Osteocyte (in vitro differentiated cells): ENCODE measurements at regions not wholly inside any gene's neighbourhood (a gene's known extent, or its start where the extent isn't known, plus 50 kb on each side); places are given as distances from the start of the nearest gene placed in this dataset.

Experiments used
- DNase-seq: peaks from one replicate; pipeline ENCODE4 v3.0.0; 2021; ENCODE audit warnings: mixed read lengths; ENCODE audit not compliant: unreplicated experiment; ENCODE audit errors: extremely low spot score
- H3K27ac Mint-ChIP-seq: one replicate; pipeline ENCODE4 v1.8.0; 2021; ENCODE audit warnings: mild to moderate bottlenecking, mixed read lengths; ENCODE audit not compliant: unreplicated experiment
- H3K27me3 Mint-ChIP-seq: one replicate; pipeline ENCODE4 v1.8.0; 2021; ENCODE audit warnings: mixed read lengths; ENCODE audit not compliant: unreplicated experiment
- H3K36me3 Mint-ChIP-seq: one replicate; pipeline ENCODE4 v1.8.0; 2021; ENCODE audit warnings: mixed read lengths; ENCODE audit not compliant: unreplicated experiment
- H3K4me1 Mint-ChIP-seq: one replicate; pipeline ENCODE4 v1.8.0; 2021; ENCODE audit warnings: mixed read lengths; ENCODE audit not compliant: unreplicated experiment
- H3K4me3 Mint-ChIP-seq: one replicate; pipeline ENCODE4 v1.8.0; 2021; ENCODE audit warnings: mild to moderate bottlenecking, moderate library complexity, mixed read lengths; ENCODE audit not compliant: unreplicated experiment
- H3K9me3 Mint-ChIP-seq: one replicate; pipeline ENCODE4 v1.8.0; 2021; ENCODE audit warnings: mixed read lengths; ENCODE audit not compliant: unreplicated experiment
- CTCF ChIP-seq: fragments of 200-600 bp; sonication (generic); IDR thresholded peaks from 2 replicates; pipeline ENCODE4 v1.5.0; 2021; ENCODE audit warnings: antibody characterized with exemption, mild to moderate bottlenecking, moderate library complexity

GRCh38 chr5:4366628-4367027 is 771.0 kb downstream of the IRX1 start:
- TF ChIP-seq CTCF, result no peak
- H3K27me3 Mint-ChIP-seq, result no peaks in the 10 kb centered on the region
- no peak overlapping the region for H3K4me3 Mint-ChIP-seq
- no peak overlapping the region for H3K27ac Mint-ChIP-seq
- DNase-seq, result no peak
- no peaks in the 10 kb centered on the region for H3K4me1 Mint-ChIP-seq
- no peaks in the 10 kb centered on the region for H3K36me3 Mint-ChIP-seq
- peaks cover 14% of the 10 kb centered on the region for H3K9me3 Mint-ChIP-seq

- Mint-ChIP-seq H3K9me3 (peaks cover 6% of the 10 kb centered on the region), H3K27me3 (no peaks in the 10 kb centered on the region), H3K27ac (no peak overlapping the region), H3K4me1 (no peaks in the 10 kb centered on the region), H3K36me3 (no peaks in the 10 kb centered on the region), H3K4me3 (no peak overlapping the region)
- no peak for TF ChIP-seq CTCF
- DNase-seq, result no peak
Observed at GRCh38 chr5:4370218-4370617, 769.9 kb upstream of the ADAMTS16 start.

- Mint-ChIP-seq H3K36me3 (no peaks in the 10 kb centered on the region), H3K27ac (no peak overlapping the region), H3K4me3 (no peak overlapping the region), H3K4me1 (no peaks in the 10 kb centered on the region), H3K9me3 (peaks cover 7% of the 10 kb centered on the region), H3K27me3 (no peaks in the 10 kb centered on the region)
- no peak for TF ChIP-seq CTCF
- DNase-seq, result no peak
Observed at GRCh38 chr5:4372481-4372880, 767.6 kb upstream of the ADAMTS16 start.

- no peak for DNase-seq
- Mint-ChIP-seq H3K4me1 (no peaks in the 10 kb centered on the region), H3K9me3 (peaks cover 7% of the 10 kb centered on the region), H3K4me3 (no peak overlapping the region), H3K36me3 (no peaks in the 10 kb centered on the region), H3K27ac (no peak overlapping the region), H3K27me3 (no peaks in the 10 kb centered on the region)
- TF ChIP-seq CTCF, result no peak
Observed at GRCh38 chr5:4373051-4373820, 766.9 kb upstream of the ADAMTS16 start.

- no peaks in the 10 kb centered on the region for H3K36me3 Mint-ChIP-seq
- H3K9me3 Mint-ChIP-seq, result peaks cover 10% of the 10 kb centered on the region
- no peaks in the 10 kb centered on the region for H3K27me3 Mint-ChIP-seq
- no peak for TF ChIP-seq CTCF
- no peak for DNase-seq
- no peak overlapping the region for H3K27ac Mint-ChIP-seq
- no peaks in the 10 kb centered on the region for H3K4me1 Mint-ChIP-seq
- no peak overlapping the region for H3K4me3 Mint-ChIP-seq
Observed at GRCh38 chr5:4374866-4375265, 765.3 kb upstream of the ADAMTS16 start.
